Prostate gland (tissue), 2 donors: ENCODE measurements at regions not wholly inside any gene's neighbourhood (a gene's known extent, or its start where the extent isn't known, plus 50 kb on each side); places are given as distances from the start of the nearest gene placed in this dataset.

Source experiments
- CTCF ChIP-seq, 4 experiments: fragments of 200-600 bp in 2 of 4; fragments of 450-650 bp in 2 of 4; sonication (generic) in 2 of 4; IDR thresholded peaks; 1 replicate in 3 of 4; 2 replicates in 1 of 4; pipeline ENCODE4 v1.5.1; 2016 to 2019; ENCODE audit warnings: antibody characterized with exemption in 4 of 4, mild to moderate bottlenecking in 2 of 4, moderate library complexity in 2 of 4
- POLR2A ChIP-seq: fragments of 450-650 bp; IDR thresholded peaks from one replicate; pipeline ENCODE4 v1.6.1; 2016; ENCODE audit warnings: antibody characterized with exemption, mild to moderate bottlenecking
- POLR2AphosphoS5 ChIP-seq: sonication (generic); formaldehyde crosslinking; IDR thresholded peaks from one replicate; pipeline ENCODE4 v1.6.1; 2017; ENCODE audit warnings: antibody characterized with exemption

- TF ChIP-seq POLR2A (no peak), CTCF (IDR thresholded peaks at IDR 0.05) (no peak), POLR2AphosphoS5 (no peak)
These were observed 173.3 kb downstream of the SPATA31D1 start for GRCh38 chr9:82161876-82162275.
